ENCODE measurements at regions not wholly inside any gene's neighbourhood (a gene's known extent, or its start where the extent isn't known, plus 50 kb on each side); places are given as distances from the start of the nearest gene placed in this dataset.

DNA sequence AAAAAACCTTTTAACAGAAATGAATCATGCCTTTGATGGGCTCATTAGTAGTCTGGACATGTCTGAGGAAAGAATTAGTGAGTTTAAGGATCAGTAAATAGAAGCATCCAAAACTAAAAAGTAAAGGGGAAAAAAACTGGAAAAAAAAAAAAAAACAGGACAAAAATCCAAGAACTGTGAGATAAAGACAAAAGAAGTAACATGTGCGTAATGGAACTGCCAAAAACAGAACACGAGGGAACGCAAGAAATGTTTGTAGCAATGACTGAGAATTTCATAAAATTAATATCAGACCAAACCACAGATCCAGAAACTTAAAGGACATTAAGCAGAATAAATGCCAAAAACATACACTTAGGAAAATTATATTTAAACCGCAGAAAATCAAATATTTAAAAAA, 77.4 kb downstream of the MS4A13 start:
- Histone ChIP-seq H3K27ac (replicated peaks) (no peak overlapping the region), H3K4me3 (replicated peaks; ENCODE audit: insufficient read depth, low read length) (no peak overlapping the region), H3K27me3 (ENCODE audit: insufficient read depth, poor library complexity, severe bottlenecking) (no peaks in the 10 kb centered on the region)
- DNase-seq (ENCODE audit: low read depth in 1 of 2, low spot score in 1 of 2): no peak
- TF ChIP-seq POLR2AphosphoS5 (IDR thresholded peaks at IDR 0.05; ENCODE audit: low read depth): no peak
- TF ChIP-seq, protein P1, sequence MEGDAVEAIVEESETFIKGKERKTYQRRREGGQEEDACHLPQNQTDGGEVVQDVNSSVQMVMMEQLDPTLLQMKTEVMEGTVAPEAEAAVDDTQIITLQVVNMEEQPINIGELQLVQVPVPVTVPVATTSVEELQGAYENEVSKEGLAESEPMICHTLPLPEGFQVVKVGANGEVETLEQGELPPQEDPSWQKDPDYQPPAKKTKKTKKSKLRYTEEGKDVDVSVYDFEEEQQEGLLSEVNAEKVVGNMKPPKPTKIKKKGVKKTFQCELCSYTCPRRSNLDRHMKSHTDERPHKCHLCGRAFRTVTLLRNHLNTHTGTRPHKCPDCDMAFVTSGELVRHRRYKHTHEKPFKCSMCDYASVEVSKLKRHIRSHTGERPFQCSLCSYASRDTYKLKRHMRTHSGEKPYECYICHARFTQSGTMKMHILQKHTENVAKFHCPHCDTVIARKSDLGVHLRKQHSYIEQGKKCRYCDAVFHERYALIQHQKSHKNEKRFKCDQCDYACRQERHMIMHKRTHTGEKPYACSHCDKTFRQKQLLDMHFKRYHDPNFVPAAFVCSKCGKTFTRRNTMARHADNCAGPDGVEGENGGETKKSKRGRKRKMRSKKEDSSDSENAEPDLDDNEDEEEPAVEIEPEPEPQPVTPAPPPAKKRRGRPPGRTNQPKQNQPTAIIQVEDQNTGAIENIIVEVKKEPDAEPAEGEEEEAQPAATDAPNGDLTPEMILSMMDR (IDR thresholded peaks at IDR 0.05; ENCODE audit: insufficient read depth, low read length): no peak
- TF ChIP-seq, protein P2, sequence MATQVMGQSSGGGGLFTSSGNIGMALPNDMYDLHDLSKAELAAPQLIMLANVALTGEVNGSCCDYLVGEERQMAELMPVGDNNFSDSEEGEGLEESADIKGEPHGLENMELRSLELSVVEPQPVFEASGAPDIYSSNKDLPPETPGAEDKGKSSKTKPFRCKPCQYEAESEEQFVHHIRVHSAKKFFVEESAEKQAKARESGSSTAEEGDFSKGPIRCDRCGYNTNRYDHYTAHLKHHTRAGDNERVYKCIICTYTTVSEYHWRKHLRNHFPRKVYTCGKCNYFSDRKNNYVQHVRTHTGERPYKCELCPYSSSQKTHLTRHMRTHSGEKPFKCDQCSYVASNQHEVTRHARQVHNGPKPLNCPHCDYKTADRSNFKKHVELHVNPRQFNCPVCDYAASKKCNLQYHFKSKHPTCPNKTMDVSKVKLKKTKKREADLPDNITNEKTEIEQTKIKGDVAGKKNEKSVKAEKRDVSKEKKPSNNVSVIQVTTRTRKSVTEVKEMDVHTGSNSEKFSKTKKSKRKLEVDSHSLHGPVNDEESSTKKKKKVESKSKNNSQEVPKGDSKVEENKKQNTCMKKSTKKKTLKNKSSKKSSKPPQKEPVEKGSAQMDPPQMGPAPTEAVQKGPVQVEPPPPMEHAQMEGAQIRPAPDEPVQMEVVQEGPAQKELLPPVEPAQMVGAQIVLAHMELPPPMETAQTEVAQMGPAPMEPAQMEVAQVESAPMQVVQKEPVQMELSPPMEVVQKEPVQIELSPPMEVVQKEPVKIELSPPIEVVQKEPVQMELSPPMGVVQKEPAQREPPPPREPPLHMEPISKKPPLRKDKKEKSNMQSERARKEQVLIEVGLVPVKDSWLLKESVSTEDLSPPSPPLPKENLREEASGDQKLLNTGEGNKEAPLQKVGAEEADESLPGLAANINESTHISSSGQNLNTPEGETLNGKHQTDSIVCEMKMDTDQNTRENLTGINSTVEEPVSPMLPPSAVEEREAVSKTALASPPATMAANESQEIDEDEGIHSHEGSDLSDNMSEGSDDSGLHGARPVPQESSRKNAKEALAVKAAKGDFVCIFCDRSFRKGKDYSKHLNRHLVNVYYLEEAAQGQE (IDR thresholded peaks at IDR 0.05; ENCODE audit: insufficient replicate concordance, low read depth): no peak
- TF ChIP-seq GABPA (IDR thresholded peaks at IDR 0.05; ENCODE audit: low read depth): no peak

DNA sequence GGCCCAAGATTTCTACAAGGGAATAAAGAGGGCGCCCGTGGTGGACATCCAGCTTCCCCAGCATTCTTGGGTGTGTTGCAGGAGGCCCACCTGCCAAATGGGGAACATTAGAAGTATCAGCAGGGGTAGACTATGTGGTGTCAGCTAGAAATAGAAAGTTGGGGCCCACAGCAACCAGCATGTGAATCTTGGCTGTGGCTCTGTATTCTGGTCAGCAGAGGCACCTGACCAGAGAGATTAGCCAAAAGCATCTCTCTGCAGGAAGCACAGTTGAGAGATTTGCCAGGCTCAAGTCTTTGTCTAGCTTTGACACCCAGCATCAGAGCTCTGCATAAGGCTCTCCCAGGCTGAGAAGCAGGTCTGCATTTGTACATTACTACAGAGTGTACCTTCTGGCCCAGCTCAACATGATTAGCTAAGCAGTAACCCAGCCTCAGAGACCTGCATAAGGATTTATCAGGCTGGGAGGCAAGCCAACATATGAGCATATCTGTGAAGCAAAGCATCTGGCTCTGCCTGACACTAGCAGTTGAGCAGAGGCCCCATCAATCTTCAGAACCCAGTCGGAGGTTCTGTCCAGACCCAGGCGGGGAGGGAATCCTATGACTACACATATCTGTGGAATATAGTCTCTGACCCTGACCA, 79.9 kb downstream of the MS4A13 start:
- Histone ChIP-seq H3K27me3 (ENCODE audit: insufficient read depth, poor library complexity, severe bottlenecking) (no peaks in the 10 kb centered on the region), H3K27ac (replicated peaks) (no peak overlapping the region), H3K4me3 (replicated peaks; ENCODE audit: insufficient read depth, low read length) (no peak overlapping the region)
- DNase-seq (ENCODE audit: low read depth in 1 of 2, low spot score in 1 of 2): no peak
- TF ChIP-seq GABPA (IDR thresholded peaks at IDR 0.05; ENCODE audit: low read depth) (no peak), SPI1 (IDR thresholded peaks at IDR 0.05; ENCODE audit: borderline replicate concordance, low read depth) (no peak), POLR2AphosphoS5 (IDR thresholded peaks at IDR 0.05; ENCODE audit: low read depth) (no peak)
- TF ChIP-seq, protein P1 (IDR thresholded peaks at IDR 0.05; ENCODE audit: insufficient read depth, low read length): no peak
- TF ChIP-seq, protein P2 (IDR thresholded peaks at IDR 0.05; ENCODE audit: insufficient replicate concordance, low read depth): no peak

GRCh38 chr11:60607483-60607882, 91.9 kb upstream of the MS4A8 start:
- Histone ChIP-seq H3K27me3 (ENCODE audit: insufficient read depth, poor library complexity, severe bottlenecking) (no peaks in the 10 kb centered on the region), H3K27ac (replicated peaks) (no peak overlapping the region), H3K4me3 (replicated peaks; ENCODE audit: insufficient read depth, low read length) (no peak overlapping the region)
- DNase-seq (ENCODE audit: low read depth in 1 of 2, low spot score in 1 of 2): no peak
- TF ChIP-seq SPI1 (IDR thresholded peaks at IDR 0.05; ENCODE audit: borderline replicate concordance, low read depth) (no peak), POLR2AphosphoS5 (IDR thresholded peaks at IDR 0.05; ENCODE audit: low read depth) (no peak), GABPA (IDR thresholded peaks at IDR 0.05; ENCODE audit: low read depth) (no peak)
- TF ChIP-seq, protein P2 (IDR thresholded peaks at IDR 0.05; ENCODE audit: insufficient replicate concordance, low read depth): no peak
- TF ChIP-seq, protein P1 (IDR thresholded peaks at IDR 0.05; ENCODE audit: insufficient read depth, low read length): no peak
